ENCODE measurements at regions not wholly inside any gene's neighbourhood (a gene's known extent, or its start where the extent isn't known, plus 50 kb on each side); places are given as distances from the start of the nearest gene placed in this dataset.

- TF ChIP-seq CTCF (IDR thresholded peaks at IDR 0.05; ENCODE audit: control extremely low read depth in 1 of 3, insufficient read depth in 1 of 3, low read depth in 1 of 3, low read length in 3 of 3) (peak; percentile 36 to 60 (median 36); a peak in 3 of 4 replicates), HDAC6 (IDR thresholded peaks at IDR 0.05; ENCODE audit: low read depth, low read length) (no peak), EGR1 (IDR thresholded peaks at IDR 0.05; ENCODE audit: borderline replicate concordance, low read depth, low read length) (no peak), POLR2A (IDR thresholded peaks at IDR 0.05; ENCODE audit: control extremely low read depth in 1 of 2, low read depth in 2 of 2, low read length in 2 of 2) (no peak), MAFK (IDR thresholded peaks at IDR 0.05; ENCODE audit: low read depth, low read length) (no peak), E2F6 (IDR thresholded peaks at IDR 0.05) (no peak), EP300 (IDR thresholded peaks at IDR 0.05; ENCODE audit: borderline replicate concordance in 1 of 2, low read depth in 2 of 2, low read length in 2 of 2) (no peak), ATF3 (IDR thresholded peaks at IDR 0.05; ENCODE audit: insufficient read depth, low read depth, low read length) (no peak), CREB1 (IDR thresholded peaks at IDR 0.05) (no peak)
Measured at GRCh38 chr18:24989760-24990593, 362.0 kb downstream of the ZNF521 start.
